Neuron (in vitro differentiated cells): ENCODE measurements at regions not wholly inside any gene's neighbourhood (a gene's known extent, or its start where the extent isn't known, plus 50 kb on each side); places are given as distances from the start of the nearest gene placed in this dataset.

Experiments used
- H2AFZ ChIP-seq: one replicate; pipeline ENCODE4 v1.6.1; 2013; ENCODE audit warnings: low read depth, mild to moderate bottlenecking, inconsistent platforms, low read length, moderate library complexity
- H3K27me3 ChIP-seq: one replicate; pipeline ENCODE4 v1.6.1; 2013; ENCODE audit warnings: low read length; ENCODE audit not compliant: insufficient read depth
- H3K36me3 ChIP-seq: one replicate; pipeline ENCODE4 v1.6.1; 2013; ENCODE audit warnings: low read length; ENCODE audit not compliant: insufficient read depth
- H3K4me1 ChIP-seq: one replicate; pipeline ENCODE4 v1.6.1; 2013; ENCODE audit warnings: low read length; ENCODE audit not compliant: insufficient read depth
- H3K4me3 ChIP-seq: 2 replicates; pipeline ENCODE4 v1.5.1; 2013; ENCODE audit warnings: mild to moderate bottlenecking, low read length, moderate library complexity
- H3K9me3 ChIP-seq: one replicate; pipeline ENCODE4 v1.6.1; 2013; ENCODE audit warnings: low read length

DNA sequence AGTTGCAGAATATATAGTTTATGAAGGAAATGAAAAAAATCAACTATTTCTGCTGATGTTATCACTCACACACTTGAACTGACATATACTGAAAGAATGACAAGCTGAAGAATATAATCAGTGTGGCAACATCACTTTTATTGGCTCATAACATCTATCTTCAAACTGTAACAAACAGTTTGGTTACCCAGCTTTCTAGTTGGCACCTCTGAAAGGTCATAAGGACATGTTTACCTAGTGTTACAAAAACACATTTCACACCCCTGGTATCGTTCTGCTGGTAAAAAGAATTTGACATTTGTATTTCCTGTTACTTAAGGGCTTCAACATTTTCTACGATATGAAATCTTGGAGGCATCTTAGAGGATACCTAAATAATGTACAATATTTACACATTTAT lies 1267.0 kb upstream of the NCAM2 start:
- Histone ChIP-seq H2AFZ (no peak overlapping the region), H3K27me3 (no peaks in the 10 kb centered on the region), H3K4me1 (no peaks in the 10 kb centered on the region), H3K36me3 (no peaks in the 10 kb centered on the region), H3K4me3 (no peak overlapping the region), H3K9me3 (no peaks in the 10 kb centered on the region)

DNA sequence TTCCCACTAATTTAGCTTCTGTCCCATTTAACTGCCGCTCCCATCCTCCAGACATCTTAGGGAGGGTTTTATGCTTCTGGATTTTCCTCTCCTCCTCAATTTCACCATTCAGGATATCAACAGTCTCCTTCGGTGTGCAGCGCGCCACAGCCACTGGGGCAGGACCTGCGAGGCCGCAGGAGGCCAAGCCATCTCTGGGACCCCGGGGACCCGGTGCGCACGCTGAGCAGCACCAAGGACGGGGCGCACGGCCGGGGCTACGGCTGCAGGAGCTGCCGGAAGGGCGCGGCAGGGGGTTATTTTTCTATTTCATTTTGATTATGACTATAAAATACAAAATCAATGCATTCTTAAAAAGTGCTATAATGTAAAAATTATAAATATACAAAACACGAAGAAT lies 1238.4 kb upstream of the NCAM2 start:
- Histone ChIP-seq H3K36me3 (no peaks in the 10 kb centered on the region), H3K27me3 (no peaks in the 10 kb centered on the region), H2AFZ (no peak overlapping the region), H3K9me3 (no peaks in the 10 kb centered on the region), H3K4me1 (no peaks in the 10 kb centered on the region), H3K4me3 (no peak overlapping the region)

DNA sequence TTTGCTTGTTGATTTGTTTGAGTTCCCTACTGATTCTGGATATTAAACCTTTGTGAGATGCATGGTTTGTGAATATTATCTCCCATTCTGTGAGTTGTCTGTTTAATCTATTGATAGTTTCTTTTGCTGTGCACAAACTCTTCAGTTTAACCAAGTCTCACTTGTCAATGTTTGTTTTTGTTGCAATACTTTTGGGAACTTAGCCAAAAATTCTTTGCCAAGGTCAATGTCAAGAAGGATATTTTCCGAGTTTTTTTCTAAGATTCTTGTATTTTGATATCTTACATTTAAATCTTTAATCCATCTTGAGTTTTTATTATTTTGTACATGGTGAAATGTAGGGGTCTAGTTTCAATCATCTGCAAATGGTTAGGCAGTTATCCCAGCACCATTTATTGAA lies 1230.7 kb upstream of the NCAM2 start:
- H3K4me1 ChIP-seq = no peaks in the 10 kb centered on the region
- H3K4me3 ChIP-seq = no peak overlapping the region

DNA sequence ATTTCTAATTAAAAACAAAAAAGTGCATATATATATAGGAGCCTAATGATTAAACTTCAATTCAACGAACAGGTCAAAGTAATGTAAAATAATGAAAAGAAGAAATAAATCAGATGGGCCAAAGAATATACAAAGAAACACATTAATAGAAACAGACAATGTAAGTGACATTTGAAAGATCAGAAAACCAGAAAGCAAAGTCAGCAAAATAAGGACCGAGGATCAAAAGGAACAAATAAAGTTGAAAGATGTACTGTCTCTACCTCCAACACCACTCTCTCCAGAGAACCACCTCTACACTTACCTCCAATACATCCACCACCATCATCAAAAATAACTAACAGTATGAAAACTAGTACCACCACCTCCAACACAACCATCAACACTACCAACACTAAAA lies 1226.3 kb upstream of the NCAM2 start:
- H2AFZ ChIP-seq = no peak overlapping the region
- no peaks in the 10 kb centered on the region for H3K4me1 ChIP-seq
- no peaks in the 10 kb centered on the region for H3K36me3 ChIP-seq
- no peaks in the 10 kb centered on the region for H3K27me3 ChIP-seq
- no peaks in the 10 kb centered on the region for H3K9me3 ChIP-seq
- no peak overlapping the region for H3K4me3 ChIP-seq

More for the DNA sequence above, 1230.7 kb upstream of the NCAM2 start:
- Histone ChIP-seq H2AFZ (no peak overlapping the region), H3K27me3 (no peaks in the 10 kb centered on the region), H3K9me3 (no peaks in the 10 kb centered on the region), H3K36me3 (no peaks in the 10 kb centered on the region)

DNA sequence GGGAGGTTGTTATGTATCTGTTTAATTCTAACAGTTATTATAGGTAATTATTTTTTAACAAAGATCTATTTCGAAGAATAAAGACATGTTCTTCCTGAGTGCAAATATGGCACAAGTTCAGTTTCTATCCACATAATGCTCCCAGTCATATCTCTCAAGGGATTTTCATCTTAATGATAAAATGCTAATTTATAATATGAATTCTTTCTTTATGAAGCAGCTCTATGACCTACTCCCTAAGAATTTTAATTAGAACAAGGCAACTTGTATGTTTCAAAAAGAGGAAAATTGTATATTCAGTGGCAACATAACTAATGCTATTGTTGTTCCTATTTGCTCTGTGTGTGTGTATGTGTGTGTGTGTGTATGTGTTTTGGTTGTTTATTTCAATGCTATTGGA lies 1222.1 kb upstream of the NCAM2 start:
- H3K27me3 ChIP-seq = no peaks in the 10 kb centered on the region
- H3K36me3 ChIP-seq = no peaks in the 10 kb centered on the region
- H3K9me3 ChIP-seq = no peaks in the 10 kb centered on the region
- H2AFZ ChIP-seq = no peak overlapping the region
- no peaks in the 10 kb centered on the region for H3K4me1 ChIP-seq
- H3K4me3 ChIP-seq = no peak overlapping the region

DNA sequence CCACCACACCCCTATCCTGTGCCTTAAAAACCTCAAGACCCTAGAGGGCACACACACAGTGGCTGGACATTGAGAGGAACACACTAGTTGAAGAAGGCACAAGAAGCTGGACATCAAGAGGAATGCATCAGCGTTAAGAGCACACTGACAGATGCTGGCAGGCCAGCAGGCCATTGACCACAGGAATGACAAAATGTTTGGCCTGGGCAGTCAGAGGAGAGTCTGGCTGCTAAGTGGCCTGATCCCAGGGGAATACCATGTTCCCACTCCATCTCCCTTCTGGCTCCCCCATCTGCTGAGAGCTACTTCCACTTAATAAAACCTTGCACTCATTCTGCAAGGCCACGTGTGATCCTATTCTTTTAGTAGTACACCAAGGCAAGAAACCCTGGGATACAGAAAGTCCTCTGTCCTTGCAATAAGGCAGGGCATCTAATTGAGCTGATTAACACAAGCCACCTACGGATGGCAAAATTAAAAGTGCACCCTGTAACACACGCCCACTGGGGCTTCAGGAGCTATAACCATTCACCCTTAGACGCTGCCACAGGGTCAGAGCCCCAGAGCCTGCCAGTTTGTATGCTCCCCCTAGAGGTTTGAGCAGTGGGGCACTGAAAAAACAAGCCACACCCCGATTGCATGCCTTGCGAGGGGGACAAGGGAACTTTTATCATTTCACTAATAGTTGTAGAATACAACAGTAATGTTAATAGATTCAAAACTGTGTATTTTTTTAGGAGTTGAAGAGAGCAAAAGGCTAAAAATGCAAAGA lies 1216.1 kb upstream of the NCAM2 start:
- no peak overlapping the region for H3K4me3 ChIP-seq
- no peak overlapping the region for H2AFZ ChIP-seq
- no peaks in the 10 kb centered on the region for H3K9me3 ChIP-seq
- no peaks in the 10 kb centered on the region for H3K36me3 ChIP-seq
- H3K4me1 ChIP-seq = no peaks in the 10 kb centered on the region
- H3K27me3 ChIP-seq = no peaks in the 10 kb centered on the region

DNA sequence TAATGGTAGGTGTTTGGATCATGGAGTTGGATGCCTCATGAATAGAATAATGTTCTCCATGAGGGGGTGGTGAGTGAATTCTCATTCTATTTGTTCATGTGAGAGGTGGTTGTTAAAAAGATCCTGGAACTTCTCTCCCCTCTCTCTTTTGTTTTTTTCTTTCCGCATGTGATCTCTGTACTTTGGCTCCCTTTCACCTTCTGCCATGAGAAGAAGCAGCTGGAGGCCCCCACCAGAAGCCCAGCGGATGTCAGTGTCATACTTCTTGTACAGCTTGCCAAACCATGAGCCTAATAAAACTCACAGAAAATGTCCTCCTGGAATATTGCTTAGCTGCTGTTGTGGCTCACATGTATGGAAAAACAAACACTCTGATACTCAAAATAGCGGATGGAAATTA lies 1212.3 kb upstream of the NCAM2 start:
- H3K9me3 ChIP-seq = no peaks in the 10 kb centered on the region

DNA sequence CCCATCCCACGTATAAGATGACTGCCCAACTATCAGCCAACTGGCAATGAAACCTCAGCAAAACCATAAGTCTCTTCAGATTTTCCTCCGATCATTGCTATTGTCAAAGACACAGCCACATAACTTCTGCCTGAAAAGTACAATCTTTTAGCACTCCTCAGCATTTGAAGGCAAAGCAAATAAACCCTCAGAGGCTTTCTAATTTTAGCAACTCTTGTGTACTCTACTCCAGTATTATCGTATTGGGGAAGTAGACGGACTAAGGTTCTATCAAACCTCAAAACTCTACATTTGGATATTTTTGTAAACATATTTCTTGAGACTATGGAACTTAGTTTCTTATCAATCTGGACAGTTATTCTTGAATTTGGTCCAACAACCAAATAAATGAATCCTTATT lies 1206.2 kb upstream of the NCAM2 start:
- Histone ChIP-seq H3K9me3 (no peaks in the 10 kb centered on the region), H3K4me1 (no peaks in the 10 kb centered on the region), H2AFZ (no peak overlapping the region), H3K36me3 (no peaks in the 10 kb centered on the region), H3K4me3 (no peak overlapping the region), H3K27me3 (no peaks in the 10 kb centered on the region)

More for the DNA sequence above, 1212.3 kb upstream of the NCAM2 start:
- Histone ChIP-seq H3K27me3 (no peaks in the 10 kb centered on the region), H2AFZ (no peak overlapping the region), H3K4me3 (no peak overlapping the region), H3K36me3 (no peaks in the 10 kb centered on the region), H3K4me1 (no peaks in the 10 kb centered on the region)

DNA sequence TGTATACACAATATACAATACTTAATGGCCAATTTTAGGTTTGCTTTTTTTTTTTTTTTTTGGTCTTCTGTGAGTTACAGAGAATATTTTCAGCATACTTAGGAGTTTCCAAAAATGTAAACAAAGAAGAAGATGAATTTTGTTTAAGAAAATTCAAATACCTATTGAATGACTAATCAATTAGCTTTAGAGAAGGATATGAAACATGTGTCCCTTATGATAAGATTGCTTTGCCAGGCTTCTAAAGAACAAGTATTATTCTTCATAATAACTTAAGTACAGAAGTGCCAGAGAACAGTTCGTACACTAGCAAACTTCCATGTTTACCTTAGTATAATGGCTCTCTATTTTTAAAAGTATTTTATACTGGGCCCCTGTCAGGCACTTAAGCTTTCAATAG lies 1191.0 kb upstream of the NCAM2 start:
- no peaks in the 10 kb centered on the region for H3K27me3 ChIP-seq
- H3K36me3 ChIP-seq = no peaks in the 10 kb centered on the region
- H3K9me3 ChIP-seq = no peaks in the 10 kb centered on the region
- H3K4me1 ChIP-seq = no peaks in the 10 kb centered on the region
- H3K4me3 ChIP-seq = no peak overlapping the region
- H2AFZ ChIP-seq = no peak overlapping the region

DNA sequence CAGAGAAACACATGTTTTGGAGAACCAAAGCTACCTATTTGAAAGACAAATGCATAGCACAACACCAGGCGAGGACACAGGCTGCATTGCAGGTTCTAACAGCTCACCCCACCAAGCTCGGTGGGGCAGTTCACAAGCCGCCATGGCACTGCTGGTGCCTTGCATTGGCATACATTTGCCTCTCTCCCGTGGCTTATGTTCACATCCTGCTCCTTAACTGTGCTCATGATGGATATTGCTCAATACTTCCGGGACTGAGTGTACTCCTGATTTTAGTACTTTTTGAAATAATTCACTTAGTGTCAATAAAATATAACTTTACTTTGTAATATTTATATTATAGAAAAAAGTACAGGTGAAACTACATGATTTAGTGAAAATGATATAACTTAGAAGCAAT lies 1187.4 kb upstream of the NCAM2 start:
- no peaks in the 10 kb centered on the region for H3K27me3 ChIP-seq
- no peaks in the 10 kb centered on the region for H3K9me3 ChIP-seq
- no peaks in the 10 kb centered on the region for H3K4me1 ChIP-seq
- H3K4me3 ChIP-seq = no peak overlapping the region
- no peak overlapping the region for H2AFZ ChIP-seq
- no peaks in the 10 kb centered on the region for H3K36me3 ChIP-seq

DNA sequence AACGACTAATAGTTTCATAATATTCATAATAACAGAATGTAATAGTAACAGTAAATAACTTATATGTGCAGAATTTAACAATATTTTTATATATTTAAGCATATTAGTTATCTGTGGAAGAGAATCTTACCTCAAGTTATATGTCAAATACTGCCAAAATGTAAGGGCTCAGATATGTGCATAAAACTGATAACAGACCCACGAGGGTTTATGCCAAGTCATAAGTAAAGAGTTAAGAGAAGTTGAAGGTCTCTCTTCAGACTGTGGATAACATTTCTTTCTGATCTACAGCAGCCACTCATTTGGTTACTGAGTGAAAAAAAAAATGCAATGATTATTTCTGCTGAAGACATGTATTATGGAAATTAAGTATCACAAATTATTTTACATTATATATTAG lies 1167.8 kb upstream of the NCAM2 start:
- H3K4me3 ChIP-seq = no peak overlapping the region
- H3K9me3 ChIP-seq = no peaks in the 10 kb centered on the region
- no peaks in the 10 kb centered on the region for H3K27me3 ChIP-seq
- no peak overlapping the region for H2AFZ ChIP-seq
- H3K36me3 ChIP-seq = no peaks in the 10 kb centered on the region
- no peaks in the 10 kb centered on the region for H3K4me1 ChIP-seq

DNA sequence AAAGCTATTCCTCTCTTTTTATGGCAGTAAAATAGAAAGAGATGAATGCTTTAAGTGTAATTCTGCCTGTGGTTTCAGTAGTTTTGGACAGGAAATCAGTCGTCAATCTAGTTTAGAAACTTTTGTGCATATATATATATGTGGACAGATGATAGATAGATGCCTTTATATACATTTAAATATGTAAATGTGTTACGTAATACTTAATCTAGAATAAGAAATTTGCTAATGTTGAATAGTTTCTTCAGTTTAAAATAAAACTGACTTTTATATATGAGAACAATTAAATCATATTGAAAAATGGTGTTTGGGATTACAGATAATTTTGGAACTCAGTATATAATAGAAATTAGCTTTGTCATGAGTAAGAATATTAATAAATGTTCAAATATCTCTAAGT lies 1165.7 kb upstream of the NCAM2 start:
- H3K4me1 ChIP-seq = no peaks in the 10 kb centered on the region
- no peaks in the 10 kb centered on the region for H3K36me3 ChIP-seq
- no peaks in the 10 kb centered on the region for H3K9me3 ChIP-seq
- H2AFZ ChIP-seq = no peak overlapping the region
- no peaks in the 10 kb centered on the region for H3K27me3 ChIP-seq
- H3K4me3 ChIP-seq = no peak overlapping the region

DNA sequence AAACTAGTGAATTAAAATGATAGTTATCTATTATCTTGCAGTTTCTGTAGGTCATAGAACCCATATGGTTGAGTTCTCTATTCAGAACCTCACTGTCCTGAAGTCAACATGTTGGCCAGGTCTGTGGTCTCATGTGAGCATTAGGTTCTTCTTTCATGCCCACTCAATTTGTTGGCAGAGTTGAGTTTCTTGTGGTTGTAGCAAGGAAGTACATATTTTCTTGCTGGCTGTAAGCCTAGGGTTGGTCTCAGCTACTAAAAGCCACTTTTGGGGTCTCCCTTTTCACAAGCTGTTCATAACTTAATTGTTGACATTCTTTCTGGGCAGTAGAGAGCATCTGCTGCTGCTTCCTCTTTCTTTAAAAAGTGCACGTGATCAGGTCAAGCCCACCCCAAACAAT lies 1165.1 kb upstream of the NCAM2 start:
- H3K4me3 ChIP-seq = no peak overlapping the region
- no peaks in the 10 kb centered on the region for H3K9me3 ChIP-seq
- H3K4me1 ChIP-seq = no peaks in the 10 kb centered on the region
- H3K36me3 ChIP-seq = no peaks in the 10 kb centered on the region
- H2AFZ ChIP-seq = no peak overlapping the region
- H3K27me3 ChIP-seq = no peaks in the 10 kb centered on the region

DNA sequence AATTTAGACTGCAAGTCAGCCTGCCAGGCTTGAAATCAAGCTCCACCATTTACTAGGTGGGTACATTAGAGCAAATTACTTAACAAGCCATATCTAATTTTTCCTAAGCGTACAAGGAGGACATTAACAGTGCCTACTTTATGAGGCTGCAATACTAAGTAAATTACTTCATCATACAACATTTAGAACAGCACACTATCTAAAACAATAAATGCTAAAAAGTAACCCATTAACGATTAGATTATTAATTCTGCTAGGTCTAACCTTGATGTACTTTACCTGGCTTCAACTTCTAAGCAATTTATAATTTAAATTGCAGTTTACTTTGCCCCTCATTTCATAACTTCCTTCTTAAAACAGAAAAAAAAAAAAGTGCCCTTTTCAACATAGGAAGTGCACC lies 1155.6 kb upstream of the NCAM2 start:
- H3K9me3 ChIP-seq = no peaks in the 10 kb centered on the region

More for the DNA sequence above, 1155.6 kb upstream of the NCAM2 start:
- H3K4me1 ChIP-seq = no peaks in the 10 kb centered on the region
- no peaks in the 10 kb centered on the region for H3K36me3 ChIP-seq
- no peaks in the 10 kb centered on the region for H3K27me3 ChIP-seq
- H3K4me3 ChIP-seq = no peak overlapping the region
- H2AFZ ChIP-seq = no peak overlapping the region
